Activated CD4-positive, alpha-beta T cell treated with anti-CD3 and anti-CD28 coated beads for 1 hour (primary cell): ENCODE measurements at regions not wholly inside any gene's neighbourhood (a gene's known extent, or its start where the extent isn't known, plus 50 kb on each side); places are given as distances from the start of the nearest gene placed in this dataset.

Experiments used
- DNase-seq: peaks from one replicate; pipeline ENCODE4 v3.0.0-alpha.2; 2020

GRCh38 chr1:59133997-59134396 lies 162.9 kb upstream of the FGGY start:
- DNase-seq = no peak

- DNase-seq = no peak
These were observed 161.1 kb upstream of the FGGY start for GRCh38 chr1:59135761-59136255.

GRCh38 chr1:59136541-59137275 lies 160.2 kb upstream of the FGGY start:
- DNase-seq = no peak

GRCh38 chr1:59137276-59137615 lies 159.6 kb upstream of the FGGY start:
- DNase-seq = no peak

- DNase-seq = no peak
These were observed 158.9 kb upstream of the FGGY start for GRCh38 chr1:59137968-59138367.

GRCh38 chr1:59138402-59138801 lies 158.5 kb upstream of the FGGY start:
- DNase-seq = no peak

- DNase-seq = no peak
These were observed 157.5 kb upstream of the FGGY start for GRCh38 chr1:59139396-59139795.

GRCh38 chr1:59141267-59141863 lies 155.5 kb upstream of the FGGY start:
- no peak for DNase-seq

- no peak for DNase-seq
These were observed 154.4 kb upstream of the FGGY start for GRCh38 chr1:59142311-59143132.

- no peak for DNase-seq
These were observed 153.8 kb upstream of the FGGY start for GRCh38 chr1:59143133-59143487.

- no peak for DNase-seq
These were observed 153.1 kb upstream of the FGGY start for GRCh38 chr1:59143811-59144210.

- DNase-seq = no peak
These were observed 151.9 kb upstream of the FGGY start for GRCh38 chr1:59144959-59145358.

GRCh38 chr1:59146056-59146455 lies 150.8 kb upstream of the FGGY start:
- no peak for DNase-seq

- DNase-seq = peak; percentile 10
These were observed 150.1 kb upstream of the FGGY start for GRCh38 chr1:59146651-59147358.

- DNase-seq = no peak
These were observed 147.5 kb upstream of the FGGY start for GRCh38 chr1:59149435-59149834.

GRCh38 chr1:59150577-59151386 lies 146.1 kb upstream of the FGGY start:
- DNase-seq = no peak

- DNase-seq = no peak
These were observed 145.5 kb upstream of the FGGY start for GRCh38 chr1:59151387-59151761.

- DNase-seq = no peak
These were observed 145.0 kb upstream of the FGGY start for GRCh38 chr1:59151860-59152259.

GRCh38 chr1:59152511-59152910 lies 144.4 kb upstream of the FGGY start:
- DNase-seq = no peak

GRCh38 chr1:59154401-59154800 lies 142.5 kb upstream of the FGGY start:
- no peak for DNase-seq

- DNase-seq = no peak
These were observed 141.5 kb upstream of the FGGY start for GRCh38 chr1:59155351-59155750.

GRCh38 chr1:59156051-59156450 lies 140.8 kb upstream of the FGGY start:
- DNase-seq = no peak
